Hepatocyte (in vitro differentiated cells): ENCODE measurements at regions not wholly inside any gene's neighbourhood (a gene's known extent, or its start where the extent isn't known, plus 50 kb on each side); places are given as distances from the start of the nearest gene placed in this dataset.

Experiments used
- DNase-seq: peaks from one replicate; pipeline ENCODE4 v3.0.0-alpha.2; 2016; ENCODE audit warnings: low spot score
- H2AFZ ChIP-seq: fragments of 200-600 bp; sonication (generic); 2 replicates; pipeline ENCODE4 v1.6.0; 2016; ENCODE audit warnings: antibody characterized with exemption, mild to moderate bottlenecking
- H3K27ac ChIP-seq: fragments of 200-600 bp; sonication (generic); 2 replicates; pipeline ENCODE4 v1.5.1; 2016; ENCODE audit warnings: mild to moderate bottlenecking
- H3K27me3 ChIP-seq: fragments of 200-600 bp; sonication (generic); 2 replicates; pipeline ENCODE4 v1.6.1; 2016
- H3K36me3 ChIP-seq: fragments of 200-600 bp; sonication (generic); replicated peaks from 2 replicates; pipeline ENCODE4 v1.5.1; 2016; ENCODE audit warnings: low read depth; ENCODE audit not compliant: insufficient read depth
- H3K4me1 ChIP-seq: fragments of 200-600 bp; sonication (generic); 2 replicates; pipeline ENCODE4 v1.5.1; 2016; ENCODE audit warnings: mild to moderate bottlenecking, moderate library complexity; ENCODE audit not compliant: insufficient read depth
- H3K4me2 ChIP-seq: fragments of 200-600 bp; sonication (generic); 2 replicates; pipeline ENCODE4 v1.6.0; 2016
- H3K4me3 ChIP-seq: fragments of 200-600 bp; sonication (generic); 2 replicates; pipeline ENCODE4 v1.5.1; 2016; ENCODE audit warnings: mild to moderate bottlenecking
- H3K79me2 ChIP-seq: fragments of 200-600 bp; sonication (generic); 2 replicates; pipeline ENCODE4 v1.6.0; 2017; ENCODE audit warnings: mild to moderate bottlenecking
- H3K9me2 ChIP-seq: fragments of 200-600 bp; sonication (generic); replicated peaks from 2 replicates; pipeline ENCODE4 v1.6.0; 2017; ENCODE audit warnings: mild to moderate bottlenecking; ENCODE audit not compliant: insufficient read depth
- H3K9me3 ChIP-seq: fragments of 200-600 bp; sonication (generic); 2 replicates; pipeline ENCODE4 v1.5.1; 2016; ENCODE audit warnings: low read depth, mild to moderate bottlenecking
- H4K20me1 ChIP-seq: fragments of 200-600 bp; sonication (generic); 2 replicates; pipeline ENCODE4 v1.6.0; 2016; ENCODE audit warnings: mild to moderate bottlenecking; ENCODE audit not compliant: insufficient read depth, poor library complexity, severe bottlenecking
- CTCF ChIP-seq: fragments of 200-600 bp; sonication (generic); IDR thresholded peaks from 2 replicates; pipeline ENCODE4 v1.5.1; 2016; ENCODE audit warnings: antibody characterized with exemption, mild to moderate bottlenecking; ENCODE audit not compliant: poor library complexity
- EZH2 ChIP-seq: fragments of 200-600 bp; sonication (generic); IDR thresholded peaks from 2 replicates; pipeline ENCODE4 v1.6.1; 2016; ENCODE audit warnings: antibody characterized with exemption, mild to moderate bottlenecking, borderline replicate concordance
- EZH2phosphoT487 ChIP-seq: fragments of 200-600 bp; sonication (generic); IDR thresholded peaks from one replicate; pipeline ENCODE4 v1.6.1; 2018; ENCODE audit warnings: antibody characterized with exemption, mild to moderate bottlenecking, low read depth, moderate library complexity; ENCODE audit not compliant: unreplicated experiment, severe bottlenecking
- WGBS: methylation state at CpG from one replicate; pipeline ENCODE4 v1.1.6; 2016; ENCODE audit warnings: low lambda C conversion rate; ENCODE audit errors: missing lambda C conversion rate; 5-methylcytosine and 5-hydroxymethylcytosine counted together

DNA sequence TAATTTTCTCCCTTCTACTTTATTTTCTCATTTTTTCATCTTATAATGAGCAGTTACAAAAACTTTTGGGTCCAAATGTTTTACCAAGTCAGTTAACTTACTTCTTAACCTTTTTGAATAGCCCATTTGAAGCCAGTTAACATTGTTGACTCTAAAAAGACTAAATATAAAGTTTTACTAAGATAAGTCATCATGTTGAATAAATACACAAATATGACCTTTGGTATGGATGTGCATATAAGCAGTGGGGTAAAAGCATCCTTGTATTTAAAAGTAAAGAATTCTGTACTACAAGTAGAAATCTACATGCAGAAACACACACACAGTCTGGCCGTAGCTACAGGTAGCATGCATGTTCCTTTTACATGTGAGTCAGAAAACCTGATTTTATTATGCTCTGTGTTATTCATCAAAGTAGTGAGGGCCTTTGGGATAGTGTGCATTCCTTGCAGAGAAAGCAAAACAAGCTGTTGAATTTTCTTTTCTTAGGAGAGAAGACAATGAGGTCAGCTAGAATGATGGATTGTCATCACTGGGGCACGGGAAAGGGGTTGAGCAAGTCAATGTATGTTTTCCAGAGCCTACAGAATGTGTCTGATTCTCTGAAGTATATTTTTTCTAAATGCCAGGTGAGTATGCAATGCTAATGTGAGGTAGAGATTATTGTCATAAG, 533.2 kb upstream of the AGA start:
- Histone ChIP-seq H3K27ac (no peak overlapping the region), H2AFZ (no peak overlapping the region), H3K4me2 (no peak overlapping the region), H3K9me3 (no peaks in the 10 kb centered on the region), H3K4me1 (peaks cover 8% of the 10 kb centered on the region), H4K20me1 (no peaks in the 10 kb centered on the region), H3K9me2 (no peaks in the 10 kb centered on the region), H3K27me3 (no peaks in the 10 kb centered on the region), H3K36me3 (no peaks in the 10 kb centered on the region), H3K79me2 (no peaks in the 10 kb centered on the region), H3K4me3 (no peak overlapping the region)
- WGBS: 74% methylated on average over 2 of the region's 2 CpGs
- TF ChIP-seq EZH2: no peak
- TF ChIP-seq EZH2phosphoT487: no peak
- no peak for TF ChIP-seq CTCF
- no peak for DNase-seq

DNA sequence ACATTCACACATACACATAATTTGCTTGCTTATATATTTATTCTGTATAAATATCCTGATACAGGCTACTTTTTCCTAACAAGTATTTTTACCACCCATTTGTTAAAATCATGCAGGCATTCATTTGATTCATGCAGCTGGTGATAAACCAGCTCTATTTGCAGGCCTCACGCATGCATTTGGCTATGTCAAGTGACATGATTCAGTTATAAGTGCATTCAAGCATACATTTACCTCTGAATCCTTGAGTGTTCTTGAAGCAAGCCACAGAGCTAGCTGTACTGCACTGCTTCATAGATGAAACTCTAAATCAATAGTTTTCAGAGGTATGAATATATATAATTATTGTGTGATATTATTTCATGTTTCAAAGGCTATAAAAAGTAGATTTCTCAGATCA, 544.0 kb upstream of the AGA start:
- Histone ChIP-seq H3K27me3 (no peaks in the 10 kb centered on the region), H2AFZ (no peak overlapping the region), H4K20me1 (no peaks in the 10 kb centered on the region), H3K36me3 (no peaks in the 10 kb centered on the region), H3K4me3 (no peak overlapping the region), H3K9me2 (no peaks in the 10 kb centered on the region), H3K27ac (no peak overlapping the region), H3K79me2 (no peaks in the 10 kb centered on the region), H3K4me2 (no peak overlapping the region), H3K4me1 (no peaks in the 10 kb centered on the region), H3K9me3 (no peaks in the 10 kb centered on the region)
- 93% methylated on average over 1 of the region's 1 CpG for WGBS
- TF ChIP-seq EZH2phosphoT487 (no peak), CTCF (no peak), EZH2 (no peak)
- DNase-seq: no peak

DNA sequence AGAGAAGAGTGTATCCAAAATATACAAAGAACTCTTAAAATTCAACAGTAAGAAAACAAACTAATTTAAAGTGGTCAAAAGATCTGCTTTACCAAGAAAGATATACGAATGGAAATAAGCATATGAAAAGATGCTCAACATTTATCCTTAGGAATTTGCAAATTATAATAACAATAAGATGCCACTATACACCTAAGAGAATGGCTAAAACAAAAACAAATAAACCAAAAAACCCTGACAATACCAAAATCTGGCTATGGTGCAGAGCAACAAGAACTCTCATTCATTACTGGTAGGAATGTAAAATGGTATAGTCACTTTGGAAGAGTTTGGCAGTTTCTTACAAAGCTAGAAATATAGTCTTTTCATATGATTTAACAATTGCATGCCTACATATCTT, 545.7 kb upstream of the AGA start:
- Histone ChIP-seq H3K27ac (no peak overlapping the region), H3K4me1 (no peaks in the 10 kb centered on the region), H2AFZ (no peak overlapping the region), H3K79me2 (no peaks in the 10 kb centered on the region), H3K4me3 (no peak overlapping the region), H3K27me3 (no peaks in the 10 kb centered on the region), H4K20me1 (no peaks in the 10 kb centered on the region), H3K36me3 (no peaks in the 10 kb centered on the region), H3K9me3 (no peaks in the 10 kb centered on the region), H3K9me2 (no peaks in the 10 kb centered on the region), H3K4me2 (no peak overlapping the region)
- TF ChIP-seq EZH2 (no peak), CTCF (no peak), EZH2phosphoT487 (no peak)
- DNase-seq: no peak
- 85% methylated on average over 1 of the region's 1 CpG for WGBS
